HG03342 (cell line): ENCODE measurements at regions not wholly inside any gene's neighbourhood (a gene's known extent, or its start where the extent isn't known, plus 50 kb on each side); places are given as distances from the start of the nearest gene placed in this dataset.
"Not testable (repeated sequence)": the region's sequence is repeated elsewhere in the genome, so short reads cannot be mapped to it uniquely, and the experiment has no call there.

ENCODE experiments used
- ATAC-seq: cut with Tn5 transposase; IDR thresholded peaks from one replicate; pipeline ENCODE4 v1.9.1; 2021; ENCODE audit warnings: mild to moderate bottlenecking, moderate library complexity; ENCODE audit not compliant: unreplicated experiment

DNA sequence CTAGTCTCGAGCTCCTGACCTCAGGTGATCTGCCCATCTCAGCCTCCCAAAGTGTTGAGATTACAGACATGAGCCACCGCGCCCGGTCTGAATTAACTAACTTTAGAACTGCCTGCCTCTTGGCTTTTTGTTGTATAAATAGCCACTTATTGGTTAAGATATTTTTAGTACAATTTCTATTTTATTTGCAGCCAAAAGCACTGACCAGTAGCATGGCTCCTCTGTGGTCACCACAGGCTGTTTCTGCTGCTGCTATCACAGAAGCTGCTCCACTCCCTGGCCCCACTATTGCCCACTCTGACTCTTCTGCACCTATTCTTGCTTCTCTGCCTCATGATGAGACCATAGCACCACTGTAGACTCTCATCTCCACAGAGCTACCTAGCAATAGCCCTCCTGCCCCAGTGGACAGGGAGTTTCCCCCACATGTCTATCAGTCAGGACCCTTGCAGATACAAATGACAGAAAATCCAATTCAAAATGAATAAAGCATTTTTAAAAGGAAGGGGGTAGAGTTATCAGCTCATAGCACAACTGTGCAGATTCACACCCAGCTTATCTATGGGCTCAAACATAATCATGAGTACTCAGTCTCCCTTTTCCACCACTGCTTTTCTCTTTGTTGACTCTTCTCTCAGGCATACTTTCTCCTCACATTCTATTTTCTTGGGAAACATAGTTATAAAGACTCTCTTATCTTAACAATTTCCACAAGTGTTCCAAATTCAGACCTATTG, 151.8 kb upstream of the EPB41L4A start:
- no peak for ATAC-seq

DNA sequence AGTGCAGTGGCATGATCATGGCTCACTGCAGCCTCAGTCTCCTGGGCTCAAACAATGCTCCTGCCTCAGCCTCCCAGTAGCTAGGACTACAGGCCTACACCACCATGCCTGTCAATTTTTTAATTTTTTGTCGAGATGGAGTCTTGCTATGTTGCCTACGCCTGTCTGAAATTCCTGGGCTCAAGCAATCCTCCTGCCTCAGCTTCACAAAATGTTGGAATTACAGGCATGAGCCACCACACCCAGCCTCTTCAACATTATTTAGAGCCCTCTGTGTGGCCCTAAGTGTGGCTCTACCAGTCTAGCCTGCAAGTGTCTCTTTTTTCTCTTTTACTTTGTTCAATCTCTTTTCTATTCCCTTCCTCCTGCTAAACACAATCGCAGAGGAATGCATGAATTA, 154.4 kb upstream of the EPB41L4A start:
- no peak for ATAC-seq

DNA sequence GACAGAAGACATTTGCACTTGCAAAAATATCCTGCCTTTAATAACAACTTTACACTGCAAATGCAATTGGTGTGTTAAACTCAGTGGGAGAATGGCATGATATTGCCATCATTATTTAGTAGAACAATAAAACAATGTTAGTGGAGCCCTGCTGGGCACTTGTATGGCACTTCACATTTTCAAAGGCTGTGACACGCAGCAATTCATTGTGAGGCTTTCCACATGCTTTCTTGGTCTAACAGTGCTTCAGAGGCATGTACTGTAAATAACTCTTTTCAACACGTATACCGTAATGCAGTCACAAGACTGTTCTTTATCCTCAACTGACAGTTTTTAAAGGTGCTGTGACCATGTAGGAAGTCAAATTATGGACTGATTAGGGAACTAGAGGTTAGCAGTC, 155.5 kb upstream of the EPB41L4A start:
- no peak for ATAC-seq

DNA sequence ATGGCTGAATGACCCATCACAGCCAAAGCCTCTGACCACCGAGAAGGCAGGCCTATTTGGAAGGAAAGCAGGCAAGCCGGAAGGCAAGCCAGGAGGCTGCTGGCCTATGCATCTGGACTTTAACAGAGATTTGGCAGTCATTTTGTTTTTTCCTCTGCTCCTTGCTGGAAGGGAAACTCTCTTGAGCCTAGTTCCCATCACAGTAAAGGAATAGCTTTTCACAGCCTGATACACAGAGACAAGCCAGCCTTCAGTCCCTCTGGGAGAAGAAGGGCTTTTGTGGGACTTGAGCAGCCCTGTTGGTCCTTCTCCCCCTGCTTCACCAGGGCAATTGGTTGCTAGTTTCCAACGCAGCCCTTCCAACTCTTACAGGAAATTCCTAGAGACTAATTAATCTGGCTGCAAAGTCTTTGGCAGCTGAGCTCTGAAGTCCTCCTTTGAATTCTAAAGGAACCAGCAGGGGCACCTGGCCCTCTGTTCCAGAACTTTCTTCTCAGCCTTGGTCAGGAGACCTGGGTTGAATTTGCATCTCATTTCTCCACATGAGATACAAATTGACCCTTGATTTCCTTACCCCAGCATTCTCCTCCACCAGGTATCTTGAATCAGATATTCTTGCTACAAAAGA, 157.3 kb upstream of the EPB41L4A start:
- ATAC-seq: no peak

DNA sequence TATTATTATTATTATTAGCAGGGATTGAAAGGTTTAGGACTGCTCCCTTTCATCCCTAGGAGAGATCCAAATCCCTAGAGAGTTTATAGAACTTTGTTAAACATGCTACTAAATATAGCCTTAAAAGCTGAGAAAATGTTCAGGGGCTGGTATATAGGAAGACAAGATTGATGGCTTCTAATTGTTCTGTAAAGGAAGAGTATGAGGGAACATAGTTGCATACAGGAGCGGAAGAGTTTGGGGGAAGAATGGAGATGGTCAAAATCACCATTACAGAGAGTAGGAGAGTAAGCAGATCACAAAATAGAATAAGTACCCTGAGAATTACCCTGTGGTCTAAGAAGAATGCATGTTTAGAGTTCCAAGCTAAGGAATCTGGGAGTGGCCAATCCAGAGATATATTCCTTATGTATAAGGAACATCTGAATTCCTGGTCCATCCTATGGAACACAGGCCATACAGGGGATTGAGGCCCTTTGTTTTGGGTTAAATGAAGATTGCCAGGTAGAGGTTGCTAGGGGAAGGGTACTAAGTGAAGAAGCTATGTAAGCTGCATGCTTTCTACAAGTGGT, 158.0 kb upstream of the APC start:
- ATAC-seq: no peak

DNA sequence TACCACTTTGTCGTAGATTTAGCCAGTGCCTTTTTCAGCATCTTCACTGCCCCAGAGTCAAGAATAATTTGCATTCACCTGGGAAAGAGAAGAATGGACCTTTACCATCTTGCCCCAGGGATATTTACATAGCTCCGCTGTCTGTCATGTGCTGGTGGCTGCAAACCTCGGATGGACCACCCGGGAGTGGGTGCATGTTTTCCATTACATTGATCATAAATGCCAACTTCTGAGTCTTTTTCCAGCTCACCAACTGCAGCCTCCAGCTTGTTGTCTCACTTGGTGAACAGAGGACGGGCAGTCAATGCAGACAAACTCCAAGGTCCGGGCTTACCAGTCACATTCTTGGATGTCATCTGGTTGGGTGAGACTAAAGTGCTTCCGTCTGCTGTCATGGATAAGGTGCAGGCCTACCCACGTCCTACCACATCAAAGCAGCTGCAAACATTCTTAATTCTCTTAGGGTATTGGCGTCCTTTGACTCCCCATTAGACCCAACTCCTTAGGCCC, 155.8 kb upstream of the APC start:
- ATAC-seq: no peak

DNA sequence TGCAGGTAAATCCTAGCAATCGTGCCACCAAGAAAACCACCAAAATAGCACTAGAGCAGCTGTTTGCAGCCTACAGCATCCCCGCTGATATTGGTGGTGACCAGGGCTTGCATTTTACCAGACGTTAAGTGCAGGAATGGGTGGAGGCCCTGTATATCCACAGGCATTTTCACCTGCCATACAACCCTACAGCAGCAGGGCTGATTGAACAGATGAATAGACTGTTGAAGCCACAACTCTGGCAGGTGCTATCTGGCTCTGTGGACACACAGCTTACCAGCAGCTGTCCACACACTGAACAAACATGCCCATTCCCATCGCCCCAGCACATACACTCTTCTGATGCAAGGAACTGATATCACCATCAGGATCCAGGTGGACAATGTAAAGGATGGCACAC, 154.5 kb upstream of the APC start:
- no peak for ATAC-seq

DNA sequence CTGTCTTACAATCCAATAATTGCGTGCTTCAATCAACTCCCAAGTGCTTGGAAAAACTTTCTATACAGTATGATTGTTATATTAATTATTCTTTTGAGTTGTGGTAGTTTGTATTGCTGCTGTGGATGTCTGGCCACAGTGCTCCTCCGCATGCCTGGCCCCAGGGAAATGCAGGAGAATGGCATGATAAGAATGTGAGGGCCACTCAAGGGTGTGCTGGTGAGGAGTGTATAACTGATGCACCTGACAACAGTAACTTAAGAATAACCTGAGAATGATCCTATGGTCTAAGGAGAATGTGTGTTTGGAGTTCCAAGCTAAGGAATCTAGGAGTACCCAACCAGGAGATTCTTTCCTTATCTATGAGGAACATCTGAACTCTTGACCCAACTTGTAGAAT, 152.9 kb upstream of the APC start:
- ATAC-seq: no peak

DNA sequence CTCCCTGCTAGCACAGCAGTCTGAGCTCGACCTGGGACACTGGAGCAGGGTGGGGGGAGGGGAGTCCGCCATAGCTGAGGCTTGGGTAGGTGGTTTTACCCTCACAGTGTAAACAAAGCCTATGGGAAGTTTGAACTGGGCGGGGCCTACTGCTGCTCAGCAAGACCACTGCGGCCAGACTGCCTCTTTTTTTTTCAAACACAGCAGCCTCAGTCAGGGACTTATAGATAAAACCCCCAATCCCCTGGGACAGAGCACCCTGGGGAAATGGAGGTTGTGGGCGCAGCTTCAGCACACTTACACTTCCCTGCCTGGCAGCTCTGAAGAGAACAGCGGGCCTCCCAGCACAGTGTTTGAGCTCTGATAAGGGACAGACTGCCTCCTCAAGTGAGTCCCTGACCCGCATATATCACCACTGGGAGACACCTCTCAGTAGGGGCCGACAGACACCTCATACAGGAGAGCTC, 151.1 kb upstream of the APC start:
- peak; percentile 71 for ATAC-seq

DNA sequence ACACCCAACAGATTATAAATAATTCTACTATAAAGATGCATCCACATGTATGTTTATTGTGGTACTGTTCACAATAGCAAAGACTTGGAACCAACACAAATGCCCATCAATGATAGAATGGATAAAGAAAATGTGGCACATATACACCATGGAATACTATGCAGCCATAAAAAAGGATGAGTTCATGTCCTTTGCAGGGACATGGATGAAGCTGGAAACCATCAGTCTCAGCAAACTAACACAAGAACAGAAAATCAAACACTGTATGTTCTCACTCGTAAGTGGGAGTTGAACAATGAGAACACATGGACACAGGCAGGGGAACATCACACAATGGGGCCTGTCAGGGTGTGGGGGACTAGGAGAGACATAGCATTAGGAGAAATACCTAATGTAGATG, 146.8 kb upstream of the APC start:
- not testable (repeated sequence) for ATAC-seq

DNA sequence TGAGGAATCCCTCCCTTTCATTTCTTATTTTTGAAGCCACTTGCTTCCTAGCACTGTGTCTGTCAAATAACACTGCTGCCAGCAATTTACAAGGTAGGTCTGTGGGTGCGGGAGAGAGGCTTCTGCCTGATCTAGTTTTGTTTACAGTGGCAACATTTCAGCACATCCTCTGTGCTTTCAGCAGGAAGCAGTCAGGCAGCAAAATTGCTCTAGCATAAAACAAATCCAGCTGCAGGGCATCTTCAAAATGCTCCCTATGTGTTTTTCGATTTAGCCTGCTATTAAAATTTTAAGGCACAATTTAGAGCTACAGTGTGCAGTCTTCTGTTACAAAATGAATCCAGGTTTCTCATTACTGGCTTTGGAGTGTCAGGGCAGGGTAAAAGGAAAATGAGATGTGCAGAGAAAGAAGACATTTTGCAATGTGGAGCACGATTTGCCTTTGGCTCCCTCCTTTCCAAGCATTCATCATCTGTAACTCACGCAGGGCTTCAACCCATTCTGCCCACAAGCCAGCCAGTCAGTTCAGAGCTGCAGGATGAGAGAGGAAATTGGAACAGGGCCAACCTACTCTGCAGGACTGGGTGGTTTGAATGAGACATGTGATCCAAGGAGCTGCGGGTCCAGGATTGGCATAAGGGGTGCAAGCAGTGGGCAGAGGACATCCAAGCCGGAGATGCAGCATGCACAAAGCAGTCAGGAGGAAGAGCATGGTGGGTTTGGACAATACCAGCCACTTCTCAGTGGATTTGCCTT, 143.4 kb upstream of the APC start:
- ATAC-seq: no peak

DNA sequence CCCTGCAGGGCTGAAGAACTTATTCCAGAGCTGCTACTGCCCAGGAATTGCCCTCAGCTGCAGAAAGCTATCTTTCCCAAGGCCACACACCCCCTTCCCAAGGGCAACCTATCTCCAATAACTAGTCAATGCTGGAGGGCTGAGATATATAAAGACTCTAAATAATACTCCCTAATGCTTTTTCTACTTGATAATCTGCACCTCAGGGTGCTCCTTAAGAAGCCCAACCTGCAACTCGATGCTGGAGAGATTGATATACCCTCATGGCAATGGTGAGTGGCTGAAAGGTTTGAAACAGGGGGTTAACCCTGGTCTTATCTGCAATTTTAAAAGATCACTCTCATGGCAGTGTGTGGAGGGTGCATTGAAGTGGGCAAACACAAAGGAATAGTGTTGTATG, 142.7 kb upstream of the APC start:
- no peak for ATAC-seq

DNA sequence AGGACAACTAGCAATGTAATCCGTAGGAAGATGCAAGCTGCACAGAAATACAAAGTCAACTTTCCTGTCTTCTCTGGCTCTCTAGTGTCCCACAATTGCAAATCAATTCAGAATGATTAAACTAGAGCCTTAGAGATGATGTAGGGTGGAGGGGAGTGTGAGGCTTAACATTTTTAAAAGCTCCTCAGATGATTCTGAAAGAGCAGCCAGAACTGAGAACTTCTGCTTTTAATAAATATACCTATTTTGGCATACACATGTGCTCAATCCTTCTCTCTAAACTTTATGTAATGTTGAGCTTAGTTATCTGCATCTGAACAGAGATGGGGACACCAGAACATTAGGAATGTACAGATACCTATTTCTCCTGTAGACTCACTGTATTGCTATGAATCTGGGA, 139.9 kb upstream of the APC start:
- ATAC-seq: no peak

DNA sequence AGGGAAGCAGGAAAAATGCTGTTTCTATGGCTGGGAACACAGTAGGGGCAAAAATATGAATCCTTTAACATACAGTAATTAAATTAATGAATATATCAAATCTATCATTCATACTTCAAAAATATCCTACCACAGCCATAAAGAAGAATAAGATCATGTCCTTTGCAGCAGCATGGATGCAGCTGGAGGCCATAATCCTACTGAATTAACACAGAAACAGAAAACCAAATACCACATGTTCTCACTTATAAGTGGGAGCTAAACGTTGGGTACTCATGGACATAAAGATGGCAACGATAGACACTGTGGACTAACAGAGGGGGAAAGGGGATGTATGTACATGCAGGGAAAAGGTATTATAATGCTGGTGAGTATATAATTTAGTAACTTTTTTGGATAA, 137.2 kb upstream of the APC start:
- ATAC-seq: not testable (repeated sequence)

DNA sequence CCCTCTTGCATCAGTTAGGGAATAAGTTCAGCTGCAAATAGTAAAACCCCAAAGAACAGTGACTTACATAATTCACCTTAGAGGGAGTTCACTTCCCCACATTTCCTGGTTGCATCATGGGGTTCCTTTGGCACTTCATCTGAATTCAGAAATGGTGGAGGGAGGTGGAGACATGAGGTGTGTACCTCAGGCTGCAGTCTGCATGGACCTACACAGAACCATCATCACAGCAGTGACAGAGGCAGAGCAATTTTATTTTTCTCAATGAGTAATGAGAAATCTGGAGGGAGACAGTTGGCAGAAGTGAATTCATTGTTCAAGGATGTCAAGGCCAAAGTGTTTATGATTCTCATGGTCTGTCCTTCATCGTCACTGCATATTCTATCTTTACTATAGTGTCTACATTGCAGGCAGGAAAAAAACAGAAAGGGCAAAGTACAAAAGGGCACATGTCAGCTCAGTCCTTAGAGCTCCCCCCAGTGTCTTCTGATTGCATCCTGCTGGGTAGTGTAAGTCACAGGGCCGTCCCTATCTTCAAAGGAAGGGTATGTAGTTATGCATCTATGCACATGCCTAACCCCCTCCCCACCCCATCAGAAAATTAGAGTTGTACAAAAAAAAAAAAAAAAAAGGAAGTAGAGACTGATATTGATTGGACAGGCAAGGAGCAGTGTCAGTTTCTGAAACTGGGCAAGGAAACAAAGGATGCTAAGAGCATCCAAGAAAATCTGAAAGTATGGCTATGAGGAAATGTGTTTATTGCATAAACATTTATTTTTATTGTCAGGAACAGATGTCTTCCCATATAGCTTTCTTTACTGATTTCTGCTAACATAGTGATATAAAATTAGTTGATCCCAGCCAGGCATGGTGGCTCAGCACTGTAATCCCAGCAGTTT, 132.7 kb upstream of the APC start:
- ATAC-seq: peak; percentile 71

DNA sequence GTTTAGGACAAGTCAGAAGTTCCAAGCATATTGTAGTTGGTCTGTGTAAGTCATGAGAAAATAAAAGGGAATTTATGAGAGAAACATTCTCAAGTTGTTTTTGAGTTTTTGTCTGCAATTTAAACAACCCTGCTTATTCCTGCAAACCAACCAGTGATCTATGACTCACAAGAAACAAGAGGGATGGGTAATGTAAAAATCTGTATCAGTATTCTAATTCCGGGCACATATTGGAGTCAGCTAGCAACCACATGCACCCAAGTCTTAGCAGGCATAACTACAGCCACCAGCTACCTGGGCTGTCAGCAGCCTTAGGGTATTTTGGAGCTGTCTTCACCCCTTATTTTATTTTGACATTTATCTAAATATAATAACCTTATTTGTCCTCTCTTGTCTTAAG, 128.7 kb upstream of the APC start:
- ATAC-seq: no peak

DNA sequence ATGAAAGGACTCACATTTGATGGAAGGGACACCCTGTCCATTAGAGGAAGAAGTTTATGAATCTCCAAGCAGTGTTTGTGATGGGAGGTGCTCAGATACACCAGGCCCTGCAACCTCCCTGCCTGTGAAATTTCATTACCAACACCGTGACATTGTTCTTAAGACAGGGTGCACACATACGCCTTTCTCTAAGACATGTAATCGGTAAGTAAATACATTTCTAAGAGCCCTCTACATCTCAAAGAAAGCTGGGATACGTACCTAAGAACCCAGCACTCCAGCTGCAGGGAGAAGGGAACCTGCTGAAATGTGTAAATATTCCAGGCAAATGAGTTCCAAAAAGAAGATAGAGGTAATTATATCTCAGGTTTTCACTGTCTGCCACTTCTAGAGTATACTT, 125.0 kb upstream of the APC start:
- no peak for ATAC-seq

DNA sequence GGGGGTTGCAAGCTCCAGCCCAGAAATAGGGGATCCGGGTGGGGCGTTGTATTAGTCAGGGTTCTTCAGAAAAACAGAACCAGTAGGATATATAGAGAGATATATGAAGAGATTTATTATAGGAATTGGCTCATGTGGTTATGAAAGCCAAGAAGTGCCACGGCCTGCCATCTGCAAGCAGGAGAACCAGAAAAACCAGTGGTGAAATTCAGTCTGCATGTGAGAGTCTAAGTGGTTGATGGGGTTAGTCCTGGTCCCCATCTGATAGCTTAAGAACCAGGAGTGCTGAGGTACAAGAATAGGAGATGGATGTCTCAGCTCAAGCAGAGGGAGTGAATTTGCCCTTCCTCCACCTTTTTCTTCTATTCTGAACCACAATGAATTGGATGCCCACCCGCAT, 123.4 kb upstream of the APC start:
- no peak for ATAC-seq

DNA sequence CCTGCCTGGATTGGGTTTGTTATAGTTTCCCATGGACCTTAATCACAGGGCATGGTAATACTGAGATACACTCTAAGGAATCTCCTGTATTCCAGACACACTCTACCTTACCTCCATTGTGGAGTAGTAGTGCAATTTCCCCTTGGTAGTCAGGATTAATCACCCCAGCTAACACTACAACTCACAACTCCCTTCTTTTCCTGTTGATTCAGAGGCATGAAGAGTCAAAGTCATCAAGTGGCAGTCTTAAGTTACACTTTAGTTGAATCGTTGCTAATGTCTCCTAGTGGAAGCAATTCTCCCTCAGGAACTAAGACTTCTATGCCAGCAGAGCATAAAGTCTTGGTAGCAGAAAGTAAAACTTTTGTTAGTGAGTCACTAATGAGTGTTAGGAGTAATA, 122.7 kb upstream of the APC start:
- ATAC-seq: no peak

DNA sequence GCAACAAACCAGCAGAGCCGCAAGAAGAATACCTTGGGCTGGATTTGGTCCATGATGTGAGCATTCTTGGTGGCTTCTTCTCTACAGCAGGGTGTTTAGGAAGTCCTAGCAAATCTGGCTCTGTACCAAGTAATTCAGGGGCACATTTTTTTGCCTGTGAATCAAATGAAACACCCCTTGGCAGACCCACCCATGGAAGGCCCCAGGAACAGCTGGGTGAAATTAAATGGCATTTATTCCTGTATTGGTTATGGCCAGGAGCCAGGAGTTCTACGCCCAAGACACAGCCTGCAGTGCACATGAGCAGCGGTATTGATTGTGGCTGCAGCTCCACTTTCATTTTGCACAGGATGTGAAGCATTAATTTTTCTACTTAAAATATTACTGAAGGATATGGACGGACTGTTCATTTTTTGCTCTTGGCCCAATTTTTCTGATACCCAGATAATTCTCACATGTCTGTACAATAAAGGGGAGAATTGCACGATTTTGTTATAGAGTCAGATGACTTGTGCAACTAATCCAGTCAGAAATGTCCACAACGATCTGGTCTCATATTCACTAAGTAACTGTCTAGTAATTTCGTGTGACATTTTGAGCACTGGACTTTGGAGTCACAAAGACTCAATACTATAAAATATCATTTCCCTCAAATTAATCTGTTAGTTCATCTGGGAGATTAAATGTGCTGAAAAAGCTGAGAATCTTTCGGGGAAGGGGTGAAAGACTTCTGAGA, 120.7 kb upstream of the APC start:
- ATAC-seq: no peak
